HG03342 (cell line): ENCODE measurements at regions not wholly inside any gene's neighbourhood (a gene's known extent, or its start where the extent isn't known, plus 50 kb on each side); places are given as distances from the start of the nearest gene placed in this dataset.
"Not testable (repeated sequence)": the region's sequence is repeated elsewhere in the genome, so short reads cannot be mapped to it uniquely, and the experiment has no call there.

Experiments used
- ATAC-seq: cut with Tn5 transposase; IDR thresholded peaks from one replicate; pipeline ENCODE4 v1.9.1; 2021; ENCODE audit warnings: mild to moderate bottlenecking, moderate library complexity; ENCODE audit not compliant: unreplicated experiment

DNA sequence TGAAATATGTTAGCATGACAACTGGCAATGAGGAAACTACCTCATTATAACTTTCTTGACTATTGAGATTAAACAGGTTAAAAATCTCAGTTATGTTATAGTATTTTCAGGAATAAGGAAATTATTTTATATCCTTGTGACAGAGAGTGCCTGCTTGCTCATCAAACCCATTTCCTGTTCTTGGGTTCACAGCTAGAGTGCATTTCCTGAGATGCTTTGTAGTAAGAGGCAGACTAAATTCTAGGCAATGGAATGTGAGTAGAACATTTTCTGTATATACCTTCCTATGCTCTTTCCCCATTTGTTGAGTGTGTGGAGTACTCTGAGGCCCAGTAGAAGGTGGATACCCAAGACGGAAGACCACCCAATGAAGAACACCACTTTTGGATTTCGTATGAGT, 96.9 kb upstream of the CASK start:
- no peak for ATAC-seq

DNA sequence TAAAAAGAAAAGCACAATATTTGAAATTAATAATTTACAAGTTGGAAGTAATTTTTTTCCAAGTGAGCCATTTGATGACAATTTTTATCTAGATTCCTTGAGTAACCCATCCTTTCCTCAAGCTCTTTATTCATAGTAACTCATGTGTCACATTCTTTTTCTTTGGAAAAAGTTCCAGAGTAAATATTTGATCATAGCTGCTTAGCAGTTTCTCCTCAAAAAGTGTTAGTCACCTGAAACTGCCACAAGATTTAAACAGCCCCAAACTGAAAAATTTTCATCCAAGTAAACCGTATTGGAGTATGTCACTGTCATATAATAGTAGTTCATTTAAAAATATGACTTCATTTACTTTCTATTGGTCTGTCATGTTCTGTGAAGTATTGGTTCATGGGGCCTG, 94.6 kb upstream of the CASK start:
- no peak for ATAC-seq

DNA sequence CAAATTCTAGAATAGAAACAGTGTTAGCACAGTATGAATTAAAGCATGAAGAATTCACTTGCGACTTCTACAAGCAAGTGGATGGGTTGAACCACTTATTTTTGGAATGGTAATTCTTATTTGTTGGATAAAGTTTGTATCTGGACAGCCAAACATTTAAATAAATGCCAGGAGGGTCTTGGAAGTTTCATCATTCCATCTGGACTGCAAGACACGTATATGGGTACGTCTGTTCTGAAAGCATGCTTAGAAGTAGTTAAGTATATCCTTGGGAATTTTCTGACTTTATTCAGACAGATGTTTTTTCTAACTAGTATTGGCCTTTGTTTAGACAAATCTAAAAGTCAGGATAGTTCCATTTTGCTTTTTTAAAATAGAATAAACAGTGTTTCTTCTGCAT, 77.5 kb upstream of the CASK start:
- ATAC-seq, result no peak

DNA sequence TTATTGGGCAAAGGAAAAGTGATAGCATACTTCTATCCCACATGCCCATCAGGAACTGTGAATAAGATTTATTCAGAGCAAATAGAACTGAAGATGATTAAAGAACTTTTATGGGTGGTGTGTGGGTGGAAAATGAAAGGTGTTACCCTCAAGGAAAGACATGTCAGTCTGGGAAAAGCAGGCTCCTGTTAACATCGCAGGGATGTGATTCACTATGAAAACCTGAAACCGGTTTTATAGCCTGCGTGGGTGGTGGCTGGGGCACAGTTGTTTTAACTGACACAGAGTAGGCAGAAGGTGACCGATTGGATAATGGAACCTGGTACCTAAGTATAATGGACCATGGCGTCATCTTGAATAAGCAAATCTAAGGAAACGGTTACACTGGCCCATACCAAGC, 61.3 kb upstream of the CASK start:
- no peak for ATAC-seq

DNA sequence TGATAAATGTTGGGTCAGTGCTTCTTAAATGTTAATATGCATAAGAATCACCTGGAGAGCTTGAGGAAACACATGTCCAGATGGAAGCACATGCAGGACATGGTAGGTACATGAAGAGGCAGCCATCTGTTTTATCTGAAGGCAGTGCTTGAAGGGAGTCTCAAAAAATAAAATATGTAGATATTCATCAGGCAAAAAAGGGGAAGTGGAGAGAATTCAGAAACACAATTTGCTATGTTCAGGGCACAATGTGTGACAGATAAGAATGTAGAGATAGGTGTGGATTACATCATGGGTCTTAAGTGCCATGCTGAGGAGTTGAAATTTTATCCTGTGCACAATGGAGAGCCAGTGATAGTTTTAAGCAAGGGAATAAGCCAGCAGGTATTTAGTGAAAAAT, 59.6 kb upstream of the CASK start:
- no peak for ATAC-seq

DNA sequence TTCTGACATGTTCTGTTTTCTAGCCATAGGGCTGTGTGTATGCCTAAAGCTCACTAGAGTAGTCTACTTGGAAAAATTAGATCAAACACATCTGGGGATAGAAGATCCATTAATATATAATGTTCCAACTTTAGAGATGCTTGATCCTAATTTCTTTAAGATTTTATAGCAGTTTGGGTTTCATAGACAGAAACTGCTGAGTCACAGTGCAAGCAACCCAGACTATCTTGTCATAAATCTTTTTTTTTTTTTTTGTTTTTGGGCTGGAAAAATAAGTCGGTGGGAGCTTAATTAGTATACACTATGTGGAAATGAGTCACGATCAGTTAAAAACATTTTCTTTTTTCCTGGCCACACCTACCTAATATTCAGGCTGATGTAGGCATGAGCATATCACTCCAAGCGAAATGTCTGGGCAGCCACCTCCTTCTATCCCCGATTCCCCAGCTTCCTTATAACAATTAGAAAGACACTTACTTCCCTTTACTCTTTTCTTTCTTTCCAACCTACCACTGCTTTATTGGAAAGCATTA, 58.2 kb upstream of the CASK start:
- ATAC-seq, result no peak

DNA sequence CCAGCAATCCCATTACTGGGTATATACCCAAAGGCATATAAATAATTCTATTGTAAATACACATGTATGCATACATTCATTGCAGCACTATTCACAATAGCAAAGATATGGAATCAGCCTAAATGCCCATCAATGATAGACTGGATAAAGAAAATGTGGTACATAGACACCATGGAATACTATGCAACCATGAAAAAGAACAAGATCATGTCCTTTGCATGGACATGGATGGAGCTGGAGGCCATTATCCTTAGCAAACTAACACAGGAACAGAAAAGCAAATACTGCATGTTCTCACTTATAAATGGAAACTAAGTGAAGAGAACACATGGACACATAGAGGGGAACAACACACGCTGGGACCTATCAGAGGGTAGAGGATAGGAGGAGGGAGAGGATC, 51.3 kb upstream of the CASK start:
- not testable (repeated sequence) for ATAC-seq

DNA sequence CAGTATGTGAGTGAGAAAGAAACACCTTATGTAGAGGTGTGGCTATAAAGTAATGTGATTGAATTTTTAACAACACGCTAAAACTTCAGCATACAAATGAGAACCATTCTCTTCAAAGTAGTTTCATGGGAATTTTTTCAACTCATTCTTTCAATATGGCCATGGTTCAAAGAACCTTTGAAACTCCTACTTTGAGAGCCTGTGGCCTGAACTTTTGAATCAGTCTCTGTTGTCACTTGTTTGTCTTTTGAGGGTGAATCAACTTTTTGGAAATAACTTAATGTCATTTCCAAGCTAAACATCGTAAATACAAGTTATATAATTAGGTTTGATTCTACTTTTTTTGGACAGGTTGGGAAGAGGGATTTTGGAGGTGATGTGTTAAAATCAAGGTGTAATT, 49.9 kb upstream of the CASK start:
- ATAC-seq, result no peak
